GM12878 (cell line): ENCODE measurements at regions not wholly inside any gene's neighbourhood (a gene's known extent, or its start where the extent isn't known, plus 50 kb on each side); places are given as distances from the start of the nearest gene placed in this dataset.

Experiments used
- ATAC-seq: fragments of 200-7000 bp; cut with Tn5 transposase; 3 replicates; pipeline ENCODE4 v1.9.1; 2020; ENCODE audit warnings: mild to moderate bottlenecking, moderate library complexity
- BruUV-seq: library from RNA; stranded (reverse); fragments of 400-500 nt; replicated peaks from 2 replicates; lab custom pipeline; 2021; lab: Mats Ljungman, UMichigan
- CTCF ChIA-PET: fragments of 300-600 bp; sonication (Branson Sonifier 250); formaldehyde crosslinking; extraction: SDS; loops from one replicate; lab custom pipeline; 2021; ENCODE audit warnings: inconsistent platforms; lab: Yijun Ruan, JAX
- POLR2A ChIA-PET: fragments of 350-600 bp; formaldehyde crosslinking; extraction: SDS; loops from one replicate; lab custom pipeline; 2021; ENCODE audit warnings: inconsistent platforms; lab: Charles Lee
- RAD21 ChIA-PET: fragments of 300-600 bp; sonication (Branson Sonifier 250); formaldehyde crosslinking; loops from one replicate; lab custom pipeline; 2023; ENCODE audit warnings: antibody characterized with exemption; ENCODE audit not compliant: unreplicated experiment; lab: Charles Lee
- SMC1A ChIA-PET: fragments of 300-600 bp; sonication (Branson Sonifier 250); formaldehyde crosslinking; loops from one replicate; lab custom pipeline; 2023; ENCODE audit not compliant: unreplicated experiment, uncharacterized antibody; lab: Charles Lee
- DNase-seq: peaks from one replicate; pipeline ENCODE4 v3.0.0-alpha.2; 2011; ENCODE audit warnings: low read depth, low spot score
- FAIRE-seq: peaks from 3 replicates; lab custom pipeline; 2011; peaks lifted over from hg19 to GRCh38; lab: Jason Lieb, UNC
- H2AFZ ChIP-seq: 2 replicates; pipeline ENCODE4 v1.6.0; 2011; ENCODE audit warnings: low read depth, low read length, control low read depth; ENCODE audit not compliant: control insufficient read depth
- H3K27ac ChIP-seq: 2 replicates; pipeline ENCODE4 v1.5.1; 2011; ENCODE audit warnings: control low read depth; ENCODE audit not compliant: control insufficient read depth, insufficient read depth
- H3K27me3 ChIP-seq, 2 experiments: replicated peaks in 1 of 2; 2 replicates each; pipeline versions ENCODE4 v1.6.0 to v1.6.1; 2011; ENCODE audit warnings: low read length in 1 of 2; ENCODE audit not compliant: control insufficient read depth in 2 of 2, insufficient read depth in 2 of 2
- H3K36me3 ChIP-seq, 2 experiments: 2 replicates each; pipeline ENCODE4 v1.5.1; 2011; ENCODE audit warnings: low read length in 1 of 2; ENCODE audit not compliant: control insufficient read depth in 2 of 2, insufficient read depth in 2 of 2
- H3K4me1 ChIP-seq: 2 replicates; pipeline ENCODE4 v1.6.1; 2011; ENCODE audit warnings: mild to moderate bottlenecking, low read length, moderate library complexity, mixed read lengths; ENCODE audit not compliant: control insufficient read depth, insufficient read depth
- H3K4me2 ChIP-seq: 2 replicates; pipeline ENCODE4 v1.6.0; 2011; ENCODE audit warnings: control low read depth; ENCODE audit not compliant: control insufficient read depth, insufficient read depth
- H3K4me3 ChIP-seq: fragments of 200-600 bp; sonication (generic); 2 replicates; pipeline ENCODE4 v1.5.1; 2016
- H3K79me2 ChIP-seq: 2 replicates; pipeline ENCODE4 v1.6.0; 2011; ENCODE audit warnings: low read length; ENCODE audit not compliant: control insufficient read depth, insufficient read depth
- H3K9ac ChIP-seq: 2 replicates; pipeline ENCODE4 v1.8.0; 2011; ENCODE audit warnings: low read length, control low read depth, mixed read lengths; ENCODE audit not compliant: control insufficient read depth, insufficient read depth
- H3K9me3 ChIP-seq: replicated peaks from 3 replicates; pipeline ENCODE4 v1.5.1; 2011; ENCODE audit warnings: mild to moderate bottlenecking, low read length; ENCODE audit not compliant: control insufficient read depth, insufficient read depth
- H4K20me1 ChIP-seq: 2 replicates; pipeline ENCODE4 v1.6.0; 2011; ENCODE audit not compliant: control insufficient read depth, insufficient read depth
- ETV6 ChIP-seq, 2 experiments: fragments of 450-650 bp in 1 of 2; IDR thresholded peaks in 1 of 2; conservative IDR thresholded peaks in 1 of 2; 2 replicates each; pipeline ENCODE4 v1.6.1; 2014; ENCODE audit warnings: antibody characterized with exemption in 1 of 2, borderline replicate concordance in 1 of 2, low read depth in 1 of 2, mild to moderate bottlenecking in 1 of 2, moderate library complexity in 1 of 2
- EZH2 ChIP-seq: IDR thresholded peaks from 2 replicates; pipeline ENCODE4 v1.6.1; 2012; ENCODE audit warnings: low read depth, mild to moderate bottlenecking, control low read depth, inconsistent platforms, low read length, borderline replicate concordance; ENCODE audit not compliant: control insufficient read depth
- NFXL1 ChIP-seq: fragments of 450-650 bp; IDR thresholded peaks from 2 replicates; pipeline ENCODE4 v1.6.1; 2017; ENCODE audit warnings: antibody characterized with exemption, mild to moderate bottlenecking, borderline replicate concordance
- PML ChIP-seq: IDR thresholded peaks from 2 replicates; pipeline ENCODE4 v1.6.1; 2012; ENCODE audit warnings: low read length, inconsistent platforms
- RAD21 ChIP-seq: IDR thresholded peaks from 2 replicates; pipeline ENCODE4 v1.6.1; 2011; ENCODE audit warnings: mild to moderate bottlenecking, low read depth, low read length, moderate library complexity; ENCODE audit not compliant: insufficient read depth
- RUNX3 ChIP-seq: IDR thresholded peaks from 2 replicates; pipeline ENCODE4 v1.6.1; 2012; ENCODE audit warnings: low read length, inconsistent platforms
- SIX5 ChIP-seq: IDR thresholded peaks from 2 replicates; pipeline ENCODE4 v1.6.1; 2011; ENCODE audit warnings: mild to moderate bottlenecking, low read depth, low read length, moderate library complexity; ENCODE audit not compliant: severe bottlenecking
- SMC3 ChIP-seq: IDR thresholded peaks from 2 replicates; pipeline ENCODE4 v1.6.1; 2011; ENCODE audit warnings: low read length, improper control_type of control experiment, borderline replicate concordance
- SREBF1 ChIP-seq: IDR thresholded peaks from 2 replicates; pipeline ENCODE4 v1.6.1; 2012; ENCODE audit warnings: mild to moderate bottlenecking, low read length
- WGBS: methylation state at CpG from one replicate; pipeline ENCODE4 v1.1.6; 2016; ENCODE audit warnings: low lambda C conversion rate; ENCODE audit not compliant: insufficient replicate concordance, insufficient coverage; ENCODE audit errors: missing lambda C conversion rate; 5-methylcytosine and 5-hydroxymethylcytosine counted together
- in situ Hi-C: fragments of 300-500 bp; cut with MboI; formaldehyde crosslinking; loops from 9 replicates; pipeline ENCODE4 v1.14.3; 2018; ENCODE audit warnings: mixed read lengths
- intact Hi-C: fragments of 100-400 bp; cut with micrococcal nuclease; formaldehyde crosslinking; loops from one replicate; pipeline ENCODE4 v1.14.2; 2022; ENCODE audit not compliant: unreplicated experiment
- TF ChIP-seq, protein P1 (sequence below): fragments of 450-650 bp; IDR thresholded peaks from 2 replicates; pipeline ENCODE4 v1.6.1; 2014; ENCODE audit warnings: mild to moderate bottlenecking
- TF ChIP-seq, protein P2 (sequence below): fragments of 450-650 bp; IDR thresholded peaks from 2 replicates; pipeline ENCODE4 v1.6.1; 2017; ENCODE audit warnings: mild to moderate bottlenecking
- TF ChIP-seq, protein P3 (sequence below): IDR thresholded peaks from 2 replicates; pipeline ENCODE4 v1.6.1; 2012; ENCODE audit warnings: low read depth, low read length, improper control_type of control experiment
- TF ChIP-seq, protein P4 (sequence below), 3 experiments: IDR thresholded peaks in 2 of 3; conservative IDR thresholded peaks in 1 of 3; 2 replicates each; pipeline ENCODE4 v1.5.1; 2011; ENCODE audit warnings: low read depth in 3 of 3, low read length in 3 of 3, mild to moderate bottlenecking in 3 of 3, control low read depth in 2 of 3, moderate library complexity in 2 of 3, inconsistent platforms in 1 of 3, mixed read lengths in 1 of 3; ENCODE audit not compliant: control insufficient read depth in 2 of 3, insufficient read depth in 1 of 3; ENCODE audit errors: extremely low read depth in 1 of 3
- TF ChIP-seq, protein P5 (sequence below): IDR thresholded peaks from 2 replicates; pipeline ENCODE4 v1.6.1; 2011; ENCODE audit warnings: mild to moderate bottlenecking, low read depth, low read length, moderate library complexity; ENCODE audit not compliant: insufficient replicate concordance
- TF ChIP-seq, protein P6 (sequence below): IDR thresholded peaks from 2 replicates; pipeline ENCODE4 v1.6.1; 2011; ENCODE audit warnings: low read depth, mild to moderate bottlenecking, low read length, moderate library complexity, borderline replicate concordance; ENCODE audit errors: extremely low read depth

DNA sequence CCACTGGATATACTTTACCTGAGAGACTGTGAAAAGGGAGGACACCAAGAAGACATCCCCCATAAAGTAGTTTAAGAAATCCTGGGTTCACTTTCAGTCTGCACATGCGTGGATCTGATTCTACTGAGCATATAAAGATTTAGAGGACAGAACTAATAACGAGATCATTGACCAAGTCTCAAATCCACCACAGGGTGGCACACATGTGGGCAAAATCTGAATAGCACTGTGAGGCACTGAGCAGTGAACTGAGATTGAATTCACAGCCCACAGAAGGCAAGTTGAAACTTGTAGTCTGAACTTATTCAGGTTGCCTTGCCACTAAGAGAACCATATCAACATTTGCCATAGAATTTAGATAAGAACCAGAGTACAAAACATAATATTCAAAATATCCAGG is 818.6 kb downstream of the GRID1 start:
- RAD21 ChIA-PET: no interaction called here
- Histone ChIP-seq H3K36me3 (no peaks in the 10 kb centered on the region), H2AFZ (no peak overlapping the region), H3K79me2 (no peaks in the 10 kb centered on the region), H3K27me3 (no peaks in the 10 kb centered on the region), H3K4me3 (no peak overlapping the region), H3K9me3 (no peaks in the 10 kb centered on the region), H3K9ac (no peak overlapping the region), H4K20me1 (no peaks in the 10 kb centered on the region), H3K4me2 (no peak overlapping the region), H3K4me1 (no peaks in the 10 kb centered on the region; the same call in 1 of the 2 replicates), H3K27ac (no peak overlapping the region)
- intact Hi-C loops: loop anchor here (5.0 kb wide), 1 partner anchor 824 kb away; no protein-coding TSS in a partner anchor
- no TSS peak for BruUV-seq
- 0% methylated on average over 2 of the region's 2 CpGs for WGBS
- POLR2A ChIA-PET: no interaction called here
- no peak for FAIRE-seq
- DNase-seq: peak; percentile 35
- TF ChIP-seq EZH2 (no peak), SMC3 (peak; percentile 34; the same call in 1 of the 2 replicates), RAD21 (peak; percentile 58), PML (no peak), NFXL1 (no peak), SIX5 (no peak), SREBF1 (no peak), RUNX3 (peak; percentile 37; the same call in 1 of the 2 replicates), ETV6 (conservative IDR thresholded peaks at IDR 0.05 in 1 of 2, IDR thresholded peaks at IDR 0.05 in 1 of 2; ENCODE audit: borderline replicate concordance in 1 of 2, low read depth in 1 of 2) (no peak)
- TF ChIP-seq, protein P1, sequence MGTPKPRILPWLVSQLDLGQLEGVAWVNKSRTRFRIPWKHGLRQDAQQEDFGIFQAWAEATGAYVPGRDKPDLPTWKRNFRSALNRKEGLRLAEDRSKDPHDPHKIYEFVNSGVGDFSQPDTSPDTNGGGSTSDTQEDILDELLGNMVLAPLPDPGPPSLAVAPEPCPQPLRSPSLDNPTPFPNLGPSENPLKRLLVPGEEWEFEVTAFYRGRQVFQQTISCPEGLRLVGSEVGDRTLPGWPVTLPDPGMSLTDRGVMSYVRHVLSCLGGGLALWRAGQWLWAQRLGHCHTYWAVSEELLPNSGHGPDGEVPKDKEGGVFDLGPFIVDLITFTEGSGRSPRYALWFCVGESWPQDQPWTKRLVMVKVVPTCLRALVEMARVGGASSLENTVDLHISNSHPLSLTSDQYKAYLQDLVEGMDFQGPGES: no peak
- TF ChIP-seq, protein P2, sequence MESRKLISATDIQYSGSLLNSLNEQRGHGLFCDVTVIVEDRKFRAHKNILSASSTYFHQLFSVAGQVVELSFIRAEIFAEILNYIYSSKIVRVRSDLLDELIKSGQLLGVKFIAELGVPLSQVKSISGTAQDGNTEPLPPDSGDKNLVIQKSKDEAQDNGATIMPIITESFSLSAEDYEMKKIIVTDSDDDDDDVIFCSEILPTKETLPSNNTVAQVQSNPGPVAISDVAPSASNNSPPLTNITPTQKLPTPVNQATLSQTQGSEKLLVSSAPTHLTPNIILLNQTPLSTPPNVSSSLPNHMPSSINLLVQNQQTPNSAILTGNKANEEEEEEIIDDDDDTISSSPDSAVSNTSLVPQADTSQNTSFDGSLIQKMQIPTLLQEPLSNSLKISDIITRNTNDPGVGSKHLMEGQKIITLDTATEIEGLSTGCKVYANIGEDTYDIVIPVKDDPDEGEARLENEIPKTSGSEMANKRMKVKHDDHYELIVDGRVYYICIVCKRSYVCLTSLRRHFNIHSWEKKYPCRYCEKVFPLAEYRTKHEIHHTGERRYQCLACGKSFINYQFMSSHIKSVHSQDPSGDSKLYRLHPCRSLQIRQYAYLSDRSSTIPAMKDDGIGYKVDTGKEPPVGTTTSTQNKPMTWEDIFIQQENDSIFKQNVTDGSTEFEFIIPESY: no peak
- TF ChIP-seq, protein P3, sequence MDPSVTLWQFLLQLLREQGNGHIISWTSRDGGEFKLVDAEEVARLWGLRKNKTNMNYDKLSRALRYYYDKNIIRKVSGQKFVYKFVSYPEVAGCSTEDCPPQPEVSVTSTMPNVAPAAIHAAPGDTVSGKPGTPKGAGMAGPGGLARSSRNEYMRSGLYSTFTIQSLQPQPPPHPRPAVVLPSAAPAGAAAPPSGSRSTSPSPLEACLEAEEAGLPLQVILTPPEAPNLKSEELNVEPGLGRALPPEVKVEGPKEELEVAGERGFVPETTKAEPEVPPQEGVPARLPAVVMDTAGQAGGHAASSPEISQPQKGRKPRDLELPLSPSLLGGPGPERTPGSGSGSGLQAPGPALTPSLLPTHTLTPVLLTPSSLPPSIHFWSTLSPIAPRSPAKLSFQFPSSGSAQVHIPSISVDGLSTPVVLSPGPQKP: no peak
- TF ChIP-seq, protein P4, sequence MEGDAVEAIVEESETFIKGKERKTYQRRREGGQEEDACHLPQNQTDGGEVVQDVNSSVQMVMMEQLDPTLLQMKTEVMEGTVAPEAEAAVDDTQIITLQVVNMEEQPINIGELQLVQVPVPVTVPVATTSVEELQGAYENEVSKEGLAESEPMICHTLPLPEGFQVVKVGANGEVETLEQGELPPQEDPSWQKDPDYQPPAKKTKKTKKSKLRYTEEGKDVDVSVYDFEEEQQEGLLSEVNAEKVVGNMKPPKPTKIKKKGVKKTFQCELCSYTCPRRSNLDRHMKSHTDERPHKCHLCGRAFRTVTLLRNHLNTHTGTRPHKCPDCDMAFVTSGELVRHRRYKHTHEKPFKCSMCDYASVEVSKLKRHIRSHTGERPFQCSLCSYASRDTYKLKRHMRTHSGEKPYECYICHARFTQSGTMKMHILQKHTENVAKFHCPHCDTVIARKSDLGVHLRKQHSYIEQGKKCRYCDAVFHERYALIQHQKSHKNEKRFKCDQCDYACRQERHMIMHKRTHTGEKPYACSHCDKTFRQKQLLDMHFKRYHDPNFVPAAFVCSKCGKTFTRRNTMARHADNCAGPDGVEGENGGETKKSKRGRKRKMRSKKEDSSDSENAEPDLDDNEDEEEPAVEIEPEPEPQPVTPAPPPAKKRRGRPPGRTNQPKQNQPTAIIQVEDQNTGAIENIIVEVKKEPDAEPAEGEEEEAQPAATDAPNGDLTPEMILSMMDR (IDR thresholded peaks at IDR 0.05 in 2 of 3, conservative IDR thresholded peaks at IDR 0.05 in 1 of 3; ENCODE audit: control insufficient read depth in 2 of 3, extremely low read depth in 1 of 3, insufficient read depth in 1 of 3, low read depth in 3 of 3, low read length in 3 of 3): peak; percentile 34 to 47 (median 38); a peak in 4 of 6 replicates
- TF ChIP-seq, protein P5, sequence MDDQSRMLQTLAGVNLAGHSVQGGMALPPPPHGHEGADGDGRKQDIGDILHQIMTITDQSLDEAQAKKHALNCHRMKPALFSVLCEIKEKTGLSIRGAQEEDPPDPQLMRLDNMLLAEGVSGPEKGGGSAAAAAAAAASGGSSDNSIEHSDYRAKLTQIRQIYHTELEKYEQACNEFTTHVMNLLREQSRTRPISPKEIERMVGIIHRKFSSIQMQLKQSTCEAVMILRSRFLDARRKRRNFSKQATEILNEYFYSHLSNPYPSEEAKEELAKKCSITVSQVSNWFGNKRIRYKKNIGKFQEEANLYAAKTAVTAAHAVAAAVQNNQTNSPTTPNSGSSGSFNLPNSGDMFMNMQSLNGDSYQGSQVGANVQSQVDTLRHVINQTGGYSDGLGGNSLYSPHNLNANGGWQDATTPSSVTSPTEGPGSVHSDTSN: no peak
- TF ChIP-seq, protein P6, sequence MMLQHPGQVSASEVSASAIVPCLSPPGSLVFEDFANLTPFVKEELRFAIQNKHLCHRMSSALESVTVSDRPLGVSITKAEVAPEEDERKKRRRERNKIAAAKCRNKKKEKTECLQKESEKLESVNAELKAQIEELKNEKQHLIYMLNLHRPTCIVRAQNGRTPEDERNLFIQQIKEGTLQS: no peak
- CTCF ChIA-PET: no interaction called here
- ATAC-seq: peak; percentile 96
- in situ Hi-C loops: loop anchor here (10.0 kb wide), 1 partner anchor 827 kb away; no protein-coding TSS in a partner anchor
- SMC1A ChIA-PET: no interaction called here
